ENCODE measurements at regions not wholly inside any gene's neighbourhood (a gene's known extent, or its start where the extent isn't known, plus 50 kb on each side); places are given as distances from the start of the nearest gene placed in this dataset.

- intact Hi-C loops (cut with DNase I), result no loop called here
- no peak for ATAC-seq
- no peak for FAIRE-seq
These were observed 57.0 kb upstream of the EGLN3 start for GRCh38 chr14:34007902-34008301.

DNA sequence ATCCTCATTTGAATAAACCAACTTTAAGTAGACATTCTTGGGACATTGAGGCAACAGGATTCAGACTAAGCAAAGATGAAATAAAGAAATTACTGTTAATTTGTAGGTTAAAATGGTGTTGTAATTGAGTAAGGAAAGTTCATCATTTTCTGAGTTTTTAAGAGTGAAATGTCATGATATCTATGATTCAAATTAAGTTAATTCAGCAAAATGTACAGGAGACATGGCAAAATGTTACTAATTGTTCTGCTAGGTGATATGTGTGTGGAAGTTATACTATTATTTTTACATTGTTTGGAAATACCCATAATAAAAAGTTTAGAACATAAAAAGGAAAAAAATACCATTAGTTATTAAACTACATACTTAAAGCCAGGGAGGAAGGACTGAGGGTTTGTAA, 55.0 kb upstream of the EGLN3 start:
- no peak for ATAC-seq
- H3K4me1 ChIP-seq, result no peaks in the 10 kb centered on the region
- H3K9me3 ChIP-seq, result no peaks in the 10 kb centered on the region
- H3K27me3 ChIP-seq, result no peaks in the 10 kb centered on the region
- no peak for TF ChIP-seq CTCF (IDR thresholded peaks at IDR 0.05)
- no peaks in the 10 kb centered on the region for H3K36me3 ChIP-seq
- no peak for DNase-seq
- intact Hi-C loops (cut with DNase I), result no loop called here
- FAIRE-seq, result no peak
- H3K4me3 ChIP-seq, result no peak overlapping the region
- H3K27ac ChIP-seq, result no peak overlapping the region

More at GRCh38 chr14:34007902-34008301, 57.0 kb upstream of the EGLN3 start:
- no peak overlapping the region for H3K4me3 ChIP-seq
- no peaks in the 10 kb centered on the region for H3K9me3 ChIP-seq
- H3K36me3 ChIP-seq, result no peaks in the 10 kb centered on the region
- 46 to 77% methylated on average over 3 of the region's 3 CpGs for WGBS, 2 donors
- no peaks in the 10 kb centered on the region for H3K4me1 ChIP-seq
- no peak overlapping the region for H3K27ac ChIP-seq
- TF ChIP-seq CTCF (IDR thresholded peaks at IDR 0.05), result no peak
- H3K27me3 ChIP-seq, result no peaks in the 10 kb centered on the region
- no peak for DNase-seq

GRCh38 chr14:34004881-34005280, 54.0 kb upstream of the EGLN3 start:
- no peak overlapping the region for H3K27ac ChIP-seq
- no peaks in the 10 kb centered on the region for H3K4me1 ChIP-seq
- DNase-seq, result no peak
- TF ChIP-seq CTCF (IDR thresholded peaks at IDR 0.05), result no peak
- ATAC-seq, result no peak
- H3K9me3 ChIP-seq, result no peaks in the 10 kb centered on the region
- intact Hi-C loops (cut with DNase I), result no loop called here
- no peak overlapping the region for H3K4me3 ChIP-seq
- H3K36me3 ChIP-seq, result no peaks in the 10 kb centered on the region
- 70 to 81% methylated on average over 3 of the region's 3 CpGs for WGBS, 2 donors
- FAIRE-seq, result no peak
- H3K27me3 ChIP-seq, result no peaks in the 10 kb centered on the region

- intact Hi-C loops (cut with DNase I), result no loop called here
- Histone ChIP-seq H3K27me3 (no peaks in the 10 kb centered on the region), H3K9me3 (no peaks in the 10 kb centered on the region), H3K4me1 (no peaks in the 10 kb centered on the region), H3K4me3 (no peak overlapping the region), H3K27ac (no peak overlapping the region), H3K36me3 (no peaks in the 10 kb centered on the region)
- no peak for ATAC-seq
- FAIRE-seq, result no peak
- 42 to 73% methylated on average over 4 of the region's 4 CpGs for WGBS, 2 donors
- TF ChIP-seq CTCF (IDR thresholded peaks at IDR 0.05), result no peak
- DNase-seq, result no peak
These were observed 52.8 kb upstream of the EGLN3 start for GRCh38 chr14:34003691-34004090.

GRCh38 chr14:34003082-34003668, 52.3 kb upstream of the EGLN3 start:
- Histone ChIP-seq H3K36me3 (no peaks in the 10 kb centered on the region), H3K9me3 (no peaks in the 10 kb centered on the region), H3K4me1 (no peaks in the 10 kb centered on the region), H3K27me3 (no peaks in the 10 kb centered on the region), H3K4me3 (no peak overlapping the region), H3K27ac (no peak overlapping the region)
- FAIRE-seq (no peak), ATAC-seq (no peak), DNase-seq (no peak)
- TF ChIP-seq CTCF (IDR thresholded peaks at IDR 0.05), result no peak
- intact Hi-C loops (cut with DNase I), result no loop called here
- 46 to 65% methylated on average over 4 of the region's 4 CpGs for WGBS, 2 donors

All from pancreas (tissue), 10 donors.